ENCODE measurements at regions not wholly inside any gene's neighbourhood (a gene's known extent, or its start where the extent isn't known, plus 50 kb on each side); places are given as distances from the start of the nearest gene placed in this dataset.

GRCh38 chr12:30146561-30146960 is 362.8 kb upstream of the TMTC1 start:
- TF ChIP-seq POLR2A (IDR thresholded peaks at IDR 0.05; ENCODE audit: low read depth, low read length), result no peak
- TF ChIP-seq POLR2AphosphoS5 (IDR thresholded peaks at IDR 0.05; ENCODE audit: low read depth, low read length), result no peak

Data from GM12891 (cell line).